Type B pancreatic cell (in vitro differentiated cells): ENCODE measurements at regions not wholly inside any gene's neighbourhood (a gene's known extent, or its start where the extent isn't known, plus 50 kb on each side); places are given as distances from the start of the nearest gene placed in this dataset.
A peak's percentile ranks its signal among the peaks of the same experiment; 100 is the strongest.

Source experiments
- DNase-seq: peaks from one replicate; pipeline ENCODE4 v3.0.0; 2021; ENCODE audit warnings: mixed read lengths; ENCODE audit not compliant: unreplicated experiment; ENCODE audit errors: extremely low spot score
- H3K27ac Mint-ChIP-seq: 2 replicates; pipeline ENCODE4 v1.8.0; 2021; ENCODE audit warnings: mild to moderate bottlenecking, mixed read lengths
- H3K27me3 Mint-ChIP-seq: 2 replicates; pipeline ENCODE4 v1.8.0; 2021; ENCODE audit warnings: mixed read lengths
- H3K36me3 Mint-ChIP-seq: 2 replicates; pipeline ENCODE4 v1.8.0; 2021; ENCODE audit warnings: mixed read lengths
- H3K4me1 Mint-ChIP-seq: one replicate; pipeline ENCODE4 v1.8.0; 2021; ENCODE audit warnings: mixed read lengths; ENCODE audit not compliant: unreplicated experiment
- H3K4me3 Mint-ChIP-seq: 2 replicates; pipeline ENCODE4 v1.8.0; 2021; ENCODE audit warnings: mild to moderate bottlenecking, mixed read lengths
- H3K9me3 Mint-ChIP-seq: 2 replicates; pipeline ENCODE4 v1.8.0; 2021; ENCODE audit warnings: mixed read lengths
- CTCF ChIP-seq: fragments of 200-600 bp; sonication (generic); conservative IDR thresholded peaks from 2 replicates; pipeline ENCODE4 v1.5.0; 2021; ENCODE audit warnings: antibody characterized with exemption, mild to moderate bottlenecking

GRCh38 chr15:95254263-95254662 is 1022.9 kb downstream of the MCTP2 start:
- peaks cover 6% of the 10 kb centered on the region for H3K36me3 Mint-ChIP-seq
- DNase-seq = no peak
- no peaks in the 10 kb centered on the region for H3K27me3 Mint-ChIP-seq
- H3K4me1 Mint-ChIP-seq = peaks cover 6% of the 10 kb centered on the region
- no peak overlapping the region for H3K4me3 Mint-ChIP-seq
- no peak overlapping the region for H3K27ac Mint-ChIP-seq
- H3K9me3 Mint-ChIP-seq = peaks cover 4% of the 10 kb centered on the region
- TF ChIP-seq CTCF = no peak

- TF ChIP-seq CTCF = peak; percentile 93
- peak overlapping the region; percentile 9 for H3K27ac Mint-ChIP-seq
- peak overlapping the region; percentile 14 for H3K4me3 Mint-ChIP-seq
- no peaks in the 10 kb centered on the region for H3K27me3 Mint-ChIP-seq
- no peaks in the 10 kb centered on the region for H3K9me3 Mint-ChIP-seq
- no peaks in the 10 kb centered on the region for H3K36me3 Mint-ChIP-seq
- peaks cover 19% of the 10 kb centered on the region for H3K4me1 Mint-ChIP-seq
- peak; percentile 72 for DNase-seq
Observed at GRCh38 chr15:95259513-95259912, 1028.2 kb downstream of the MCTP2 start.

- TF ChIP-seq CTCF = no peak
- Mint-ChIP-seq H3K36me3 (no peaks in the 10 kb centered on the region), H3K9me3 (no peaks in the 10 kb centered on the region), H3K4me3 (peak overlapping the region; percentile 14), H3K27me3 (no peaks in the 10 kb centered on the region), H3K4me1 (peaks cover 19% of the 10 kb centered on the region), H3K27ac (no peak overlapping the region)
- DNase-seq = no peak
Observed at GRCh38 chr15:95259965-95260364, 1028.6 kb downstream of the MCTP2 start.

GRCh38 chr15:95260856-95261255 is 1029.5 kb downstream of the MCTP2 start:
- peaks cover 19% of the 10 kb centered on the region for H3K4me1 Mint-ChIP-seq
- H3K9me3 Mint-ChIP-seq = no peaks in the 10 kb centered on the region
- H3K27ac Mint-ChIP-seq = no peak overlapping the region
- no peak for DNase-seq
- no peaks in the 10 kb centered on the region for H3K27me3 Mint-ChIP-seq
- H3K4me3 Mint-ChIP-seq = no peak overlapping the region
- no peaks in the 10 kb centered on the region for H3K36me3 Mint-ChIP-seq
- TF ChIP-seq CTCF = no peak

GRCh38 chr15:95261546-95261945 is 1030.2 kb downstream of the MCTP2 start:
- H3K4me3 Mint-ChIP-seq = no peak overlapping the region
- H3K9me3 Mint-ChIP-seq = no peaks in the 10 kb centered on the region
- H3K4me1 Mint-ChIP-seq = peaks cover 19% of the 10 kb centered on the region
- TF ChIP-seq CTCF = no peak
- no peaks in the 10 kb centered on the region for H3K27me3 Mint-ChIP-seq
- H3K36me3 Mint-ChIP-seq = no peaks in the 10 kb centered on the region
- H3K27ac Mint-ChIP-seq = no peak overlapping the region
- no peak for DNase-seq

GRCh38 chr15:95261968-95262367 is 1030.6 kb downstream of the MCTP2 start:
- Mint-ChIP-seq H3K4me3 (no peak overlapping the region), H3K4me1 (peaks cover 19% of the 10 kb centered on the region), H3K36me3 (no peaks in the 10 kb centered on the region), H3K27me3 (no peaks in the 10 kb centered on the region), H3K9me3 (no peaks in the 10 kb centered on the region), H3K27ac (no peak overlapping the region)
- no peak for DNase-seq
- TF ChIP-seq CTCF = no peak
